GM19372 (cell line): ENCODE measurements at regions not wholly inside any gene's neighbourhood (a gene's known extent, or its start where the extent isn't known, plus 50 kb on each side); places are given as distances from the start of the nearest gene placed in this dataset.

Experiments used
- ATAC-seq: cut with Tn5 transposase; IDR thresholded peaks from one replicate; pipeline ENCODE4 v1.9.1; 2021; ENCODE audit warnings: mild to moderate bottlenecking, low read depth, moderate library complexity; ENCODE audit not compliant: unreplicated experiment

DNA sequence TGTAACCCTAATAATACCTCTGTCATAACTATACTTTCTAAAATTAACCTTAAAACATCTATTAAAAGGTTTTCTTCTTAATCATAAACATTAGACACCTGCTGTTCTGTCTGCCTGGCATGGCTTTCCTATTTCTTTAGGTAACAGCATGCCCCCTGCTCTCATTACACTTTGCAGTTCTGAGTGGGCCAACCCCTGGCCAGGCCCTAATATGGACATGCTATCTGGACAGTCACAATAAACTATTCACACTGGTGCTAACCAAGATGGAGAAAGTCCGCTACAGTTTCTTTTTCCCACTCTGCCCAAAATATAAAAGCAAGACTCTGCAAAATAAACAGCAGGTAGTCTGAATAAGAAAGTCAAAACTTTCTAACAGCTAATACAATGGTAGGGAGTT, 84.0 kb downstream of the ELAPOR2 start:
- ATAC-seq = no peak

DNA sequence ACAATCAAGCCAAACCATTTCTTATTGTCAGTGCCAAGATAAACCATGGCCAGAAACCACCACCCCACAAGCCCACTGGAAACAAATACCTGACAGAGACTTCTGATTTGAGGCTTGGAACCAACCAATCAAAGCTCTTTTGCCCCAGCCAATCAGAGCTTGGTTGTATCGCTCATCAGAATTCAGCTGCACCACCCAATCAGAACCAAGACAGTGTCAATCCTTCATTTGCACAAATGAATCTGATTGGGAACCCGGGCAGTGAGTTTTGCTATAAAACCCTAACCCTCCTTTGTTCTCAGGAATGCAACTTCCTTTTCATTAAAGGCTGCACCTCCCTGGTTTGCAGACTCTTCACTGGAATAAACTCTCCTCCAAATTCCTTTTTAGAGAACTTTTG, 87.4 kb downstream of the ELAPOR2 start:
- ATAC-seq = no peak

- ATAC-seq = no peak
Measured at GRCh38 chr7:86970986-86971385, 88.5 kb downstream of the ELAPOR2 start.

- ATAC-seq = no peak
Measured at GRCh38 chr7:86970547-86970946, 88.9 kb downstream of the ELAPOR2 start.

DNA sequence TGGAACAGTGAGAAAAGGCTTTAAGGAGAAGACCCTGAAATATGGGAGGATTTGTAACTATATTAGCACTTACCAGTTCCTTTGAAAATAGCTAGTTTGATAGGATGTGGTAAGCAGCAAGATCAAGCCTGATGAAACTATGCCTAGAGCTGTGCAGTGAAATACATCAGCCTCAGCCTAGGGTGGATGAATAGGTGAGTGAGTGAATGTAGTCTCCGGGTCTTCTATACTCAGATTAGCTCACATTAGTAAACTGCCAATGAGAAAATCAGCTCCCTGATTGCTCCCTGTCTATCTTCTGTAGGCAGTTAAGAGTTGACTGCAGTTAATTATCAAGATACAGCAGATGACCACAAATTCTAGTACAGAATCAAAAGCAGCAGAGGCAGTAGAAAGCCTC, 89.6 kb downstream of the ELAPOR2 start:
- no peak for ATAC-seq

DNA sequence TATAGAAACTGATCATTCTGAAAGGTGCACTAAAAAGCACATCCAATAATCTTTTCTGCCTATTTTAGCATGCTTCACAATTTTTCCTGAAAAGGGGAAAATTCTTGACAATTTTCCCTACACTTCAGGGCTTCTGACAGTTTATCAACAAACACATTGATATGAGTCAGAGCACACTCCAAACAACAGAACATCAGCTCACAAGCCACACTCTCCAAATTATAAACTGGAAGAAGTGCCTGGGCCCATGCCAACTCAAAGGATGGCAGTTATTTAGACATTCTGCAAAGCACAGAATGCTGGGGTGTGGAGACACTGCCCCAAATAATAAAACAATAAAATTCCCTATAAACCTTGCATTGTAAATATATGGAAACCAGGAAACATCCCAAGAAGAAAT, 90.8 kb downstream of the ELAPOR2 start:
- ATAC-seq = no peak

DNA sequence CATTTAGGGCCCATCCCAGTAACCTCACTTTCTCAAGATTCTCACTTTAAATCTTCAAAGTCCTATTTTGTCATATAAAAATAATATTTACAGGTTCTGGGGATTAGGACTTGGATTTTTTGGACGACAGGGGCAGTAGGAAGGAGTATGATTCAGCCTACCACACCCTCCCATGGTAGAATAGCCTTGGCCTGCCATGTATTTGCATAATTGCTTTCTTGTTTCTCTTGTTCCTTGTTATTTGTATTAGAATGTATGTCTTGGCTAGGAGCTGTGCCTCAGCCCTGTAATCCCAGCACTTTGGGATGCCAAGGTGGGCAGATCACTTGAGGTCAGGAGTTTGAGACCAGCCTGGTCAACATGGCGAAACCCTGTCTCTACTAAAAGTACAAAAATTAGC, 92.5 kb downstream of the ELAPOR2 start:
- ATAC-seq = no peak

- ATAC-seq = no peak
Measured at GRCh38 chr7:86965727-86966120, 93.7 kb downstream of the ELAPOR2 start.

DNA sequence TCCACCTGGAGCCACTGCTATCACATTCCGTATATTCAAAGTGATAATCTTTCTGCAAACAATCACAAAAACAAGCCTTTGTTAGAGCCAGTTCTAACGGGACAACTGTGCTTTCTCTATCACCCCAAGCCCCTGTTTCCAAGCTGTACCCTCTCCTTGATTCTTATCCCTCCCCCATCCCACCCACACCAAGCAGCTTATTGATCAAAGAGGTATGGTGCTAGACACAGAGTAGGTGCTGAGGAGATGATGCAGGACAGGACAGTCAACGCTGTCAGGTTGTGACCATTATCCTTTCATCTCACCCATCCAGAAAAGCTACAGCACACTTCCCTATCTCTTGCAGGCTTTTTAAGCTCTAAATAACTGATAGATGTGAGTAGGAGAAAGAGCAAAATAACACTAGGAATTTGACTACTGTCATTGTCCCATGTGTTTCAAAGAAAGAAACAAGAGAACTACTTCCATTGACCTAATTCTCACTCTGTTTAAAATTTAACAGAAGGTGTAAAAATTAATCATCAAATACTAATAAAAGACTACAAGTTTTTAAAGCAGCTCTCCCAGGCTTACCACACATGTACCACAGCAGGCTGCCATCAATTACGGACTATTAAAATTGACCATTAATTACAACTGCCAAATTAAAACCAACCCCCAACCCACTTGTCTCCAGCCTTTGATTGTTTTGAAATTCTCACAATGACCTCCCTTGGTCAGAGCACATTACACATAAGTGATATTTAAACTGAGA, 94.3 kb downstream of the ELAPOR2 start:
- no peak for ATAC-seq

- no peak for ATAC-seq
Measured at GRCh38 chr7:86963599-86964230, 95.7 kb downstream of the ELAPOR2 start.

- no peak for ATAC-seq
Measured at GRCh38 chr7:86962623-86963022, 96.8 kb downstream of the ELAPOR2 start.

- ATAC-seq = no peak
Measured at GRCh38 chr7:86961686-86962085, 97.8 kb downstream of the ELAPOR2 start.

- no peak for ATAC-seq
Measured at GRCh38 chr7:86958380-86958779, 101.1 kb downstream of the ELAPOR2 start.

DNA sequence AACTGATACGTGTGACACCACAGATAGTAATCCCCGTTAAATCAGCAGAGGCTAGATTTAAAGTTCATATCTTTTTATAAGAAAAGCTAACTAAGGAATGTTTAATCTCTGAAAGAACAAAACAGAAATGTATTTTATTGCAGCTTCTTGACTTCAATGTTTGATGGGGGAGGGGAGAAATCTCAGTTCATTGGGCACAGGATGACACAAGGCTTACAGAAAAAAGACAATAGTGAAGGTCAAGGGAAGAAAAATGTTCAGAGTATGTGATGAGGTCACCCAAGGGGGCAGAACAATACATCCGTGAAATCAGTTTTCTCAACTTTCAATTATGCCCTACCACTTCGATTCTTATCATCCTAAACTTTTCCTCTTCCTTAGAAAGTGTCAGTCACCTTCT, 102.9 kb downstream of the ELAPOR2 start:
- ATAC-seq = no peak

DNA sequence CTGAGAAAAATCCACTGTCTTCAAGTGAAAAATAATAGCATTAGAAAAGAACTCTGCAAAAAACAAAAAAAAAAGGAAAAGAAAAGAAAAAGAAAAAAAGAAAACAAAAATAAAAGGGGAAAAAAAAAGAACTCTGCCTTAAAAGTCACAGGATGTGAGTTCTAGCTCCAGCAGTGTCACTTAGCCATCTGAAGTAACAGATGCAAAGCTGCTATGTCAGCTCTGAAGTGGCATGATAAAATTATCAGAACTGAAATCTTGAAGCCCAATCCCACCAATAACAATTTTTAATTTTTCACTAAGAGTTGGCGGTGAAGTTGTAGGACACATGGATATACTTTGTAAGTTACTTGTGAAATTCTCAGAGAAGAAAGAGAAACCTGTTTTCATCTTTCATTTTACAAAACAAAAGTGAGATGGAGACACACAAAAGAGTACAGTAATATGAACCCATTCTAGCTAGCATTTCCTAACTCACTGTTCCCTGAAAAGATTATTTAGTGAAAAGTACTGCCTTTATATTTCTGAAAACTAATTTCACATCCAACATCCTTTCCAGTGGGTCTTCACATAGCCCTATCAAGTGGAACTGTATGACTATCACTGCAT, 103.5 kb downstream of the ELAPOR2 start:
- no peak for ATAC-seq

DNA sequence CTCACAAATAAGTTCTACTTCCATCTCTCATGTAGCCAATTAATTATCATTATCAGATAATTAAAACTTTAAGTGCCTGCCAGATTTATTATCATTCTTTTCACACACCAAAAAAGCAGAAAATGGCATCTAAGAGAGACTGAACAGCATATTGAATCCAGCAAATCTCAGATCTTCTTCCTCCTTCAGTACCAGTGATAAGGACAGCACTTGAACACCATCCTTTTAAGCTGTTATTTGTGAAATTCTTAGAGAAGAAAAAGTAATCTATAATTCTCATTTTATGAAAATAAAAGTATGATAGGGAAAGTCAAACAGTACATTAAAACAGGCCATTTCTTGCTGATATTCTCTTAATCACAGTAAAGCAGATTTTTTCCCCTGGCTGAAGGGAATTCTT, 104.5 kb downstream of the ELAPOR2 start:
- no peak for ATAC-seq

DNA sequence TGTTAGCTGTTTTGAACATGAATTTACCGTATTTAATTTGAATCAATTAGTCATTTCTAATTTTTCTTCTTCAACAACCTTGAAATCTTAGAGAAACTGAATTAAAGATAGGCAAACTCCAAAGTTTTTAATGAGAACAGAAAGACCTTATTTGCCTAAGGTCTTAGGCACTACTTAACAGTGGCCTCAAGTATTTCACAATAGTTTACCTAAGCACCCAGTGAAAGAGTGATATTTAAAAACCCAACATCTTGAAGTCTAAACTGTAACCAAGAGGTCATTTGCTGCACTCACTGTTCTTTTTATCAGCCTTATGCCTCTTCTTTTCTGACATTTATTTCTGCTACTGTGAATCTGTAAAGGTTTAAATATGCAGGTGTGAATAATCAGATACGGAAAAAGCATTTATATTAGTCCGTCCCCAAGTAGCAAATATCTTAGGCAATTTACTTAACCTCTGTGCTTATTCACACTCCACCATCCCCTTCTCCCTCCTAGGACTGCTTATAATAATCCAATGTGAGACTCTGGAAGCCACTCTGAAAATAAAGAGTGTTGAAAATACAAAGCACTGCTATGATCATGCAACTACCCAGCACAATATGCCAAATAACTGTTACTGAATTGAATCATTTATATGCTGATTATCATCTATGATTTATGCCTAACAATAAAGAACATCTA, 105.7 kb downstream of the ELAPOR2 start:
- no peak for ATAC-seq

- no peak for ATAC-seq
Measured at GRCh38 chr7:86953219-86953618, 106.2 kb downstream of the ELAPOR2 start.

DNA sequence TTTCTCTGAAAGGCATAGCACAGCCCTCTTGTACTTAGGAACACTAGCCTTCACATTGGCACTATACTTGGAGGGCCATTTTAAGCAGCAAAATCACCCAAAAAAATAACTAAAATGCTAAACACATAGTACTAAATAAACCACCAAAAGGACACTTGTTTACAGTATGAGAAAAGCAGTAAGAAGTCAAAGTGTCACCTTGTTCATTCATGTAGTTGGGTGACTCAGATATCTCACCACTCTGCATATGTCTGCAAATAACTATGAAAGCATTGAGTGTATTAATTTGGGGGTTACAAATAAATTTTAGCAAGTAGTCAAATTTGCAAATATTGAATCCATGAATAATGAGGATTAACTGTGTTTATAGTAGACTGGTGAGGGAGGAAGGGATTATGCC, 107.6 kb downstream of the ELAPOR2 start:
- ATAC-seq = no peak

GRCh38 chr7:86950944-86951343, 108.5 kb downstream of the ELAPOR2 start:
- no peak for ATAC-seq

- no peak for ATAC-seq
Measured at GRCh38 chr7:86950360-86950759, 109.1 kb downstream of the ELAPOR2 start.
